Activated gamma-delta T cell (primary cell): ENCODE measurements at regions not wholly inside any gene's neighbourhood (a gene's known extent, or its start where the extent isn't known, plus 50 kb on each side); places are given as distances from the start of the nearest gene placed in this dataset.
"Not testable (repeated sequence)": the region's sequence is repeated elsewhere in the genome, so short reads cannot be mapped to it uniquely, and the experiment has no call there.

Experiments used
- DNase-seq: peaks from one replicate; lab custom pipeline; 2025; lab: John Stamatoyannopoulos, UW

- DNase-seq, result no peak
These were observed 637.1 kb upstream of the CCNG1 start for GRCh38 chr5:162800301-162800700.

DNA sequence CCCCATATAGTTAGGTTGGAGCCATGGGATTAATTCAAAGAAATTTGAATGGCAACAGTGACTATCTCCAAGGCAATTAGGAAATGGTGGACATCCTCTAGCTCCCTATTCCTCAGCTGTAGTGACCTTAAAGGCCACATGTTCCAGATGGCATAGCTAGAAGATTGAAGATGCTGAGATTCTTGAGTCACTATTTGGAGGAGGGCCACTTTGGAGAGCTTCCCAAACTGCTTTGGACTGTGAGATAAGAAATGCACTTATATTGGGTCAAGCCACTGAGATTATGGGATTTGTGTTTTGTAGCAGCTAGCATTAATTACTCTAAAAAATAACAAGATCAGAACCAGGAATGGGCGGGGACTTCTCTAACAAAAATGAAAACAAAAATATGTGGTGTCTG is 636.2 kb upstream of the CCNG1 start:
- no peak for DNase-seq

GRCh38 chr5:162806195-162806594 is 631.2 kb upstream of the CCNG1 start:
- DNase-seq, result no peak

- no peak for DNase-seq
These were observed 626.3 kb upstream of the CCNG1 start for GRCh38 chr5:162811071-162811470.

GRCh38 chr5:162816816-162817215 is 620.6 kb upstream of the CCNG1 start:
- no peak for DNase-seq

DNA sequence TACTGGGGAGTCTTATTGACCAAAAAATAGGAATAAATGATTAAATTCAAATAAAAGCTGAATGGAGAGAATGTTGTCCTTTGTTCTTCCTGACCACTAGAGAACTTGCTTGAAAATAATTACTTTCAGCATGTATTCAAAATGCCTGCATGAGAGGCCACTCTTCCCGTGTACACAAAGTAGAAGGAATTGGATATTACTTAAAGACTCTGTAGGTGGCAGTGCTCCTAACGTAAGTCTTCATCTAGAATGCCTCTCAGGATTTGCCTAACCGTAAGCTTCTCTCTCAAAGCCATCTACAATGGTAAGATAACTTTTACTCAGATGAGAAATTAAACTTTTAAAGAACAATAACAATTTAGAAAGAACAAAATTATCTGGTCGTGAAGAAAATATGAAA is 620.0 kb upstream of the CCNG1 start:
- DNase-seq, result no peak

- not testable (repeated sequence) for DNase-seq
These were observed 615.7 kb upstream of the CCNG1 start for GRCh38 chr5:162821664-162822063.

- no peak for DNase-seq
These were observed 613.0 kb upstream of the CCNG1 start for GRCh38 chr5:162824360-162824759.

- no peak for DNase-seq
These were observed 600.2 kb upstream of the CCNG1 start for GRCh38 chr5:162837155-162837554.

DNA sequence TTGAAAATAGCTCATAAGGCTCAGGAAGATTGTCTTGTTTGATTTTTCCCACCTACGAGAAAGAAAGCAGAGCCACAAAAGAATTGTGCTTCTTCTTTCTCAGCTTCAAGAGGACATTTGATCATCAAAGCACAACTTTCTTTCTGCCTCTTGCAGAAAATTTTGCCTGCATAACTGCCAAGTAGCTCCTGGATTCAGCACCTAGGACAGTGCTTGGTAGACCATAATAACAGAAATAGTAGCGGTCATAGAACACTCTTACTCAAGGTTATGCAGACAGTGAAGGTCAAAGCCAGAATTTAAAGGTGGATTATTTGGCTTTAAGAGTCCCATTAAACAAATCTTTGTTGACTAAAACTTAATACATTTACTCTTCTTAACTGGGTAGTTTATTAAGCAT is 594.7 kb upstream of the CCNG1 start:
- no peak for DNase-seq

DNA sequence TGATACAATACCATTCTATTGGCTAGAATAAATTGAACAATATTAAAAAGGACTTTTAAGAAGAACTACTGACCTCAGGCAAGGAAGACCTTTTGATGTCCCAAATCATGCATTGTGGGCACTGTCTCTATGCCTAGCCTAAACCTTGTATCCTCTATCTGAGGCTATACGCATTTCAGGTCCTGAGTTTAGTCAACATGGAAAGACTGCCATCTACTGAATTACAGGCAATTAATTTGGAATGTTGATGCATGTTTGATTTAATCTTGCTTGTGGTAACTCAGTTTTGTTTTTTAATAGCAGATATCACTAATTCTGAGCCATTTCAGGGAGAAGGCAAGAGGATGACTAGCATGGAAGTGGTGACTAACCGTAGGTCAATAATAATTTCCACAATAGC is 585.3 kb upstream of the CCNG1 start:
- no peak for DNase-seq

DNA sequence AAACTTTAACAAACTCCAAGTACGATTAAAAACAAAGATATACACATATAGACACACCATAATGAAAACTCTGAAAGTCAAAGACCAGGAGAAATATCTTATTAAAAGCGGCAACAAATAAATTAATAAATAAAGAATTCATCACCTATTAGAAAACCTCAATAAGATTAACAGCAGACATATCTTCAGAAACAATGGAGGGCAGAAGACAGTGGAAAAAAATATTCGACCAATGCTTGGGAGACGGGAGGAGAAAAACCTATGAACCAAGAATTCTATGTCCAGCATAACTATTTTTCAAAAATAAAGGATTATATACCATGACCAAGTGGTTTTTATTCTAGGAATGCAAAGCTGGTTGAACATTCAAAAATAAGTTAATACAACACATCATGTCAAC is 578.6 kb upstream of the CCNG1 start:
- no peak for DNase-seq

DNA sequence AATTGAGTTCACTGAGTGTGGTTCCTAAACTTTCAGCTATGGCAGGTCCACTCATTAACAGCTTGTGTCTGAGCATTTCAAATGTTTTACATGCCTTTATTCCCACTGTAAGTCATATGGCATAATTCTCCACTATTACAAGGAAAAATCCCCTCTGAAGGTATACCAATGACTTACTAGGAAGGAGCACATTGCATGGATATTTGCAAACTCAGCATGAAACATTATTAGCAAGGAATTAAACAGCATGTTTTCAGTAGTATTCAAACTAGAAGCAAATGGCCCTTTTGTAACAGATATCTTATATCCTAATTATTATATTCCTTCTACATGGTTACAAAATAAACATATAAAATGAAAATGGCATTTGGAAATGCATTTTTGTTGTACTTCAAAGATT is 566.4 kb upstream of the CCNG1 start:
- no peak for DNase-seq

GRCh38 chr5:162882629-162883028 is 554.8 kb upstream of the CCNG1 start:
- DNase-seq, result no peak

DNA sequence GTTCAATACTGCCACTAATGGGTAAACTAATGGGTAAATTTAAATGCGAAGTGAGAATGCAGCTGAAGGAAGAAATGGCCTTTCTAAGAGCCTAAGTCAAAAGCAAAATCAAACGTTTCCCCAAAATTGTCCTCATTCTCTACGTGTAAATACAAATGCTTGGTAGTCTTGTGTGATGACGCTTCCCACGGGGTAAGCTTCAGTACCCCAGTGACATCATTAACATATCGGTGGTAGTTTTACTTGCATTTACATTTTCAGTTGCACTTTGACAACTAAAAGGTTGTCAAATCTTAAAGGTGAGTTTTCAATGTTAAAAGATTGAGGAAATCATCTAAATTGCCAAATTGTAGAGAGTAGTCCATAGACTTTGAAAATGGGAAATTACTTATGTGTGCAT is 550.7 kb upstream of the CCNG1 start:
- no peak for DNase-seq

GRCh38 chr5:162888268-162888667 is 549.1 kb upstream of the CCNG1 start:
- no peak for DNase-seq

DNA sequence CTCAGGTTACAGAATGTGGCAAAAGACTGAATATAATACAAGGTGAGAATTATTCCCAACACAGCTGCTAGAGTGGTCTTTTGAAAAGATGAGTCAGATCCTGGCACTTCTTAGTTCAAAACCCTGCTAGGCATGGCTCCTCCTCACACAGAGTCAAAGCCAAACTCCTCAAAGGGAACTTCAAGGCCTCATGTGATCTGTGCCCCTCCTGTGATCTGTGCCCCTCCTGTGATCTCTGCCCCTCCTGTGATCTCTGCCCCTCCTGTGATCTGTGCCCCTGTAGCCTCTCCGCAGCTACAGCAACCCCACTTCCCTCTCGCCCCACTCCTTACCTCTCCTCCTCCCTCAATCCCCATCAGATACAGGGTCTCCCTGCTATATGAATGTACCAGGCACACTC is 525.5 kb upstream of the CCNG1 start:
- no peak for DNase-seq

DNA sequence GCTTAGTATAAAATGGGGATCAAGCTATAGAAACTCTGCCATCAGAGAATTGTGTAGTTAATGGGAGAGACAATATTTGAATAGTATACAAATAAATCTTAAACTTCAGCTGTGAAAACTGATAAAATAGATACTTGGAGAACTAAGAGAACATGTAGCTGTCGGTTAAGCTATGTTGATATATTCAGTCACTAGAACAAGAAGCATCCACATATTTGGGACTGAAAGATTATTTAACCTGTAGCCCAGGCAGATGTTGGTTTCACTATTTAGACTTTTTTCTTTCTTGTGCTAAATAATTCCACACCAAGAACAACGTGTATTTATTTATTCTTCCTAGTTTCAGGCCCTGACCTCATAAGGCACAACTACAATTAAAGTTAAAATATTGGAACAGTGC is 521.0 kb upstream of the CCNG1 start:
- DNase-seq, result no peak

DNA sequence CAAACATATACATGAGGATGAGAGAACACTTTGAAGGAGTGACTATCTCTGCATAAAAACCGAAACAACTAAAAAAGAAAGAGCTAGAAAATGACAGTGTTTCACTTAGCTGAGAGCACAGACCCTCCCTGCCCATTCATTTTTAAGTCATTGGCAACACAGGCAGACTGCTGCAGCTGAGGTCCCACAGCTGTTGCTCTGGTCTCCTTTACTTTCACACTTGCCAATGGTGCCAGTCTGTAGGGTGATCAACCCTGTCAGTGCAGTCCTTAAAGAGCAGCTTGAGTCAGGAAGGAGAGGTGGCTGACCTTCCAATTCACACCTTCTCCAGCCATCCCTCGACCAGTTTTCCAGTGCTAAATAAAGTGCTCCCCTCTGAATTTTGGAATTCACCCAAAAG is 508.3 kb upstream of the CCNG1 start:
- DNase-seq, result no peak

- no peak for DNase-seq
These were observed 505.9 kb upstream of the CCNG1 start for GRCh38 chr5:162931501-162931900.

DNA sequence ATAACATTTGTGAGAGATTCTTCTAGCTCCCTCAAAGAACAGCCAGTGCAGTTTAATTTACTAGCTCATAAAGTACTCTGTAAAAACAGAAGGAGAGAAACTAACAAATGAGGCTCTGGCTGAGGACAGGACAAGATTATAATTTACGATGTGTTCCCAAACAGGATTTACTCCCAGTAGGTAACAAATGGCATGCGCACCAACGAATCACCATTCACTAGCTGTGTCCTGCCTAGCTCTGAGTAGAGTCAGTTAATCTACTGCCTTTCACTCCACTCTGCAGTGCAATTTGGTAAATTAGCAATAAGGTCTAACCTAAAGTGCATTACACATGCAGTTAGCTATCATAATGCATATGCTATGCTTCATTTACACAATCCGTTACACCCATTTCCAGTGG is 497.4 kb upstream of the CCNG1 start:
- DNase-seq, result no peak

GRCh38 chr5:162948677-162949076 is 488.7 kb upstream of the CCNG1 start:
- DNase-seq, result no peak

GRCh38 chr5:162956570-162956969 is 480.8 kb upstream of the CCNG1 start:
- no peak for DNase-seq

DNA sequence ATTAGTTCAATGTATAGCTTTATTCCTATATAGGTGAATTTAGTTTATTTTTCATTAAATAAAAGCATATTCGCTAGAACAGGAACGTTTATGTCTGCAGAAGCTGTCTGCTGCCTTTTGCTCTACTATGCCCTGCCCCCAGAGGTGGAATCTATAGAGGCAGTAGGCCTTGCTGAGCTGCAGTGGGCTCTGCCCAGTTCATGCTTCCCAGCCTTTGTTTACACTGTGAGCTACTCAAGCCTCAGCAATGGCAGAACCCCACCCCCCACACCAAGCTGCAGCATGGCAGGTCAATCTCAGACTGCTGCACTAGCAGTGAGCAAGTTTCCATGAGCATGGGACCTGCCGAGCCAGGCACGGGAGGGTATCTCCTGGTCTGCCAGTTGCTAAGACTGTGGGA is 473.3 kb upstream of the CCNG1 start:
- not testable (repeated sequence) for DNase-seq

DNA sequence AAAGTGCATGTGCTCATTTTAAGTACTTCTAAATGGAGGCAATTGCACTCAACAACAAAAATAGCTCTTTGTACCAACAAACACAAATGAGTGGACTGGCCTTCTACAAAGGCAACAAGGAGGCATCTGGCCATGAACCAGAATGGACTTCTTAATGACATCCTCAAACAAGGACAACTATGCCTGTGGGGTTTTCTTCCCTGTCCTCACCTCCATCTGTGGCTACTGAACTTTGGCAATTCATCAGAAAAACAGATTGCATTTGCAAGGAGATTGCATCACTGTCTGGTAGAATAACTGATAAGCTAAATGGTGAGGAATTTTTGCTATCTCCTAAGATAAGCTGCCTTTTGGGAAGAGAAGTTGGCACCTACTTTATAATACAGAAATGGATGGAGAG is 447.3 kb upstream of the CCNG1 start:
- DNase-seq, result no peak
